ENCODE measurements at regions not wholly inside any gene's neighbourhood (a gene's known extent, or its start where the extent isn't known, plus 50 kb on each side); places are given as distances from the start of the nearest gene placed in this dataset.

DNA sequence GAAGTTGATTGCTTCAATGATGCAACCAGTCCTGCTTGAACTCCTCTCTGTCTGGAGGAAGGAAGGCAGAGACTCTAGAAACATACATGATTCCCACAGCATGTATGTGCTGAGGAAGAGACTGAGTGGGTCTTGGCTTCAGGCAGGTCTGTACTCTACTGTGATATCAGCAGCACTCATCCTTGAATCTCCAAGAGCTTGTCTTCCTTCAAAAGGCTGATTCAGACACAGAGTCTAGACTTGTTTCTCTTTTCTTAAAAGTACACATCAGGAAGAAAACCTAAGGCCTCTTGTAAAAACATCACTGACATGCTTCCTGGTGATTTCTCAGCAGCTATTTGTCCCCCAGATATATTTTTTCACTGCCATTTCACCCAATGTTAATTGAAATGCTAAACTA, 155.7 kb upstream of the HEY2 start:
- ATAC-seq: no peak
- Histone ChIP-seq H3K4me1 (peaks cover 0 to 5% (median 0%) of the 10 kb centered on the region in 3 donors), H3K36me3 (no peaks in the 10 kb centered on the region), H3K9me3 (no peaks in the 10 kb centered on the region), H3K27me3 (no peaks in the 10 kb centered on the region), H3K27ac (no peak overlapping the region), H3K4me3 (no peak overlapping the region)
- TF ChIP-seq POLR2A (IDR thresholded peaks at IDR 0.05) (no peak), POLR2AphosphoS5 (IDR thresholded peaks at IDR 0.05) (no peak), EP300 (IDR thresholded peaks at IDR 0.05) (no peak)
- TF ChIP-seq, protein P1, sequence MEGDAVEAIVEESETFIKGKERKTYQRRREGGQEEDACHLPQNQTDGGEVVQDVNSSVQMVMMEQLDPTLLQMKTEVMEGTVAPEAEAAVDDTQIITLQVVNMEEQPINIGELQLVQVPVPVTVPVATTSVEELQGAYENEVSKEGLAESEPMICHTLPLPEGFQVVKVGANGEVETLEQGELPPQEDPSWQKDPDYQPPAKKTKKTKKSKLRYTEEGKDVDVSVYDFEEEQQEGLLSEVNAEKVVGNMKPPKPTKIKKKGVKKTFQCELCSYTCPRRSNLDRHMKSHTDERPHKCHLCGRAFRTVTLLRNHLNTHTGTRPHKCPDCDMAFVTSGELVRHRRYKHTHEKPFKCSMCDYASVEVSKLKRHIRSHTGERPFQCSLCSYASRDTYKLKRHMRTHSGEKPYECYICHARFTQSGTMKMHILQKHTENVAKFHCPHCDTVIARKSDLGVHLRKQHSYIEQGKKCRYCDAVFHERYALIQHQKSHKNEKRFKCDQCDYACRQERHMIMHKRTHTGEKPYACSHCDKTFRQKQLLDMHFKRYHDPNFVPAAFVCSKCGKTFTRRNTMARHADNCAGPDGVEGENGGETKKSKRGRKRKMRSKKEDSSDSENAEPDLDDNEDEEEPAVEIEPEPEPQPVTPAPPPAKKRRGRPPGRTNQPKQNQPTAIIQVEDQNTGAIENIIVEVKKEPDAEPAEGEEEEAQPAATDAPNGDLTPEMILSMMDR (IDR thresholded peaks at IDR 0.05): no peak

DNA sequence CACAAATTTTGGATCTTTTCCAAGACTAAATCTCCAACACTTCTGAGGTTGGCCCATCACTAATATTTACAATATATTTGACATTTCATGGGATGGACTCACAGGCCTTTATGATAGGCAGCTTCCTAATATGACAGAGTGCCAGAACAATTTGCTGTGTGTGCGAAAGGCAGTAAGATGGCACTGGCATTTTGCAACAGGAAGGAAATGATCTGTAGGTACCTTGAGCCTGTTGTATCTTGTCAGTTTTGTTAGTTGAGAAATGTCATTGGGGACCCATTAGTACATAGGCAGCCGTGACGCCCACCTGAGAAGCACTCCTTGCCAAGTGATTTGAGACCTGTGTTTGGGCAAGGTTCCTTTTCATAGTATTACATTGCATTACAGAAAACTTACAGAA, 153.4 kb upstream of the HEY2 start:
- Histone ChIP-seq H3K36me3 (no peaks in the 10 kb centered on the region), H3K9me3 (no peaks in the 10 kb centered on the region), H3K27me3 (no peaks in the 10 kb centered on the region), H3K27ac (no peak overlapping the region), H3K4me3 (no peak overlapping the region), H3K4me1 (peaks cover 0 to 5% (median 0%) of the 10 kb centered on the region in 3 donors)
- no peak for ATAC-seq
- WGBS, 2 donors (ENCODE audit: low coverage in 1 of 2): 60 to 66% methylated on average over 3 of the region's 3 CpGs
- TF ChIP-seq, protein P1 (IDR thresholded peaks at IDR 0.05): no peak
- no peak for TF ChIP-seq POLR2AphosphoS5 (IDR thresholded peaks at IDR 0.05)
- TF ChIP-seq EP300 (IDR thresholded peaks at IDR 0.05): no peak
- no peak for TF ChIP-seq POLR2A (IDR thresholded peaks at IDR 0.05)

DNA sequence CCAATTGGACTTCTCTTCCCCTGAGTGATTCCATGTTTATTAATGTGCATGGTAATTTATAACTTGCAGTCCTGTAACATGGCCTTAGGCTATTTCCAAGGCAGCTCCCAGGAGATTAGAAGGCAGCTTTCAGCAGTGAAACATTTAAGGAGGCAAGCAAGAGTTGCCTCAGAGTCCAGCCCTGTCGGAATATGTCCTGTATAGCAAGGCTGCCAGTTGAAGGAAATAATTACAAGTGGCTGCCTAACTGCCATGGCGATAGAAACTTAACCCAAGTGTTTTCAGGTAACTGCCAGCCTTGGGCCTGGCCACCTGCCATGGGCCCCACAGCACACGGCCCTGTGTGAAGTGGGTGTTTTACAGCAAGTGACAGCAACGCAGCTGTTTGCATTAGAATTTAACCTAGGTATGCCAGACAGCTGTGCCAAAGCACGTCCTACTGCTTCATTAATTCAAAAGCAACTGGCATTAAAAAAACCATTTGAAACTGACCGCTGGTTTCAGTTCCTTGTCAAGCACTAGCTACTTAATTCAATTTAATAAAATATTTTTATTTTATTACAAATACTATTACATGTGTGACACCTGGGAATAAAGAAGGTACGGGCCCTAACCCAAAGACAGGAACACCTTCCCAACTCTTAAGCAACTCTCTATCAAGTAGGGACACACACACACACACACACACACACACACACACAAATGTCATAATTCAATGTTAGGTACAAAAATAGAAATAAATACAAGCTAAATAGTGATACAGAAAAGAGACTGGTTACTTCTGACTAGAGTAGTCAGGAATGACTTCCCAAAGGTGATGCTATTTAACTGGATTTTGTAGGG, 151.8 kb upstream of the HEY2 start:
- peak overlapping the region in 2 of 4 donors; percentile 9 to 23 for H3K27ac ChIP-seq
- TF ChIP-seq, protein P1 (IDR thresholded peaks at IDR 0.05): no peak
- TF ChIP-seq EP300 (IDR thresholded peaks at IDR 0.05) (no peak), POLR2AphosphoS5 (IDR thresholded peaks at IDR 0.05) (no peak), POLR2A (IDR thresholded peaks at IDR 0.05) (no peak)
- 34 to 54% methylated on average over 6 to 7 of the region's 7 CpGs for WGBS, 2 donors (ENCODE audit: low coverage in 1 of 2)

DNA sequence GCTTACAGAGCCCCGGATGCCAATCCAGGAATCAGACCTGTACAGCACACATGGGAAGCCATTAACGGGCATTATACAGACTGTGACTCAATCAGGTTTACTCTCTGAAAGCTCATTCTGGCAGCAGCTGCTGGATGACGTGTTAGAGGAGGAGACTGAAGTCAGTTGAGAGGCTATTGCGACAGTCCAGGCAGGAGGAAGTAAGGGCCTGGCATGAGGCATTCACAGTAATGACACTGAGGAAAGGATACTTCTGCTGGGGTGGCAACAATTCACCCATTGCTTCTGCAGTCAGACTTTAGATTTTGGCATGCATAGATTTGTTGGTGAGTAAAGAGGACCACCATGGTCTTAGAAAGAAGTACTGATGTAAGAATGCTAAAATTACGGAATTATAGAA, 151.0 kb upstream of the HEY2 start:
- TF ChIP-seq EP300 (IDR thresholded peaks at IDR 0.05) (no peak), POLR2A (IDR thresholded peaks at IDR 0.05) (no peak), POLR2AphosphoS5 (IDR thresholded peaks at IDR 0.05) (no peak)
- TF ChIP-seq, protein P1 (IDR thresholded peaks at IDR 0.05): no peak
- peaks cover 0 to 5% (median 0%) of the 10 kb centered on the region in 3 donors for H3K4me1 ChIP-seq
- no peaks in the 10 kb centered on the region for H3K36me3 ChIP-seq
- peak; percentile 68 for ATAC-seq
- 64 to 92% methylated on average over 3 of the region's 5 CpGs for WGBS, 2 donors (ENCODE audit: low coverage in 1 of 2)
- peaks cover 0 to 2% (median 0%) of the 10 kb centered on the region in 3 donors for H3K9me3 ChIP-seq
- H3K27me3 ChIP-seq: no peaks in the 10 kb centered on the region
- H3K4me3 ChIP-seq: no peak overlapping the region
- no peak overlapping the region for H3K27ac ChIP-seq

More for the DNA sequence above, 151.8 kb upstream of the HEY2 start:
- Histone ChIP-seq H3K4me1 (peaks cover 0 to 5% (median 0%) of the 10 kb centered on the region in 3 donors), H3K27me3 (no peaks in the 10 kb centered on the region), H3K9me3 (no peaks in the 10 kb centered on the region), H3K4me3 (no peak overlapping the region), H3K36me3 (no peaks in the 10 kb centered on the region)
- ATAC-seq: peak; percentile 17

DNA sequence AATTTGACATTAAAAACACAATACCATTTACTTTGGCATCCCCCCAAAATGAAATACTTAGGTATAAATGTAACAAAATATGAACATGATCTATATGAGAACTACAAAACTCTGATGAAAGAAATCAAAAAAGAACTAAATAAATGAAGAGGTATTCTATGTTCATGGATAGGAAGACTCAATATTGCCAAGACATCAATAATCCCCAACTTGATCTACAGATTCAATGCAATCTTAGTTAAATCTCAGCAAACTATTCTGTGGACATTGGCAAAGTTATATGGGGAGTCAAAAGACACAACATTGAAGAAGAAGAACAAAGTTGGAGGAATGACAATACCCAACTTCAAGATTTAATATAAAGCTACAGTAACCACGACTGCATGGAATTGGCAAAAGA, 145.2 kb upstream of the HEY2 start:
- no peaks in the 10 kb centered on the region for H3K4me1 ChIP-seq
- H3K27me3 ChIP-seq: no peaks in the 10 kb centered on the region
- ATAC-seq: no peak
- no peak overlapping the region for H3K27ac ChIP-seq
- H3K36me3 ChIP-seq: no peaks in the 10 kb centered on the region
- WGBS, 2 donors (ENCODE audit: low coverage in 1 of 2): 50 to 71% methylated on average over 1 of the region's 1 CpG
- no peak overlapping the region for H3K4me3 ChIP-seq
- TF ChIP-seq POLR2A (IDR thresholded peaks at IDR 0.05) (no peak), EP300 (IDR thresholded peaks at IDR 0.05) (no peak), POLR2AphosphoS5 (IDR thresholded peaks at IDR 0.05) (no peak)
- TF ChIP-seq, protein P1 (IDR thresholded peaks at IDR 0.05): no peak
- peaks cover 0 to 18% (median 0%) of the 10 kb centered on the region in 3 donors for H3K9me3 ChIP-seq
